ENCODE measurements at regions not wholly inside any gene's neighbourhood (a gene's known extent, or its start where the extent isn't known, plus 50 kb on each side); places are given as distances from the start of the nearest gene placed in this dataset.

GRCh38 chr1:222877854-222878253, 63.0 kb downstream of the DISP1 start:
- H3K27me3 ChIP-seq (ENCODE audit: insufficient read depth, low read length, poor library complexity, severe bottlenecking): no peaks in the 10 kb centered on the region

GRCh38 chr1:222880587-222880986, 65.7 kb downstream of the DISP1 start:
- H3K4me1 ChIP-seq (ENCODE audit: insufficient read depth, low read length, poor library complexity, severe bottlenecking): peaks cover 11% of the 10 kb centered on the region
- no peaks in the 10 kb centered on the region for H3K79me2 ChIP-seq (ENCODE audit: insufficient read depth, low read length)
- H3K9ac ChIP-seq (ENCODE audit: low read depth, low read length, poor library complexity, severe bottlenecking): no peak overlapping the region
- H4K20me1 ChIP-seq (ENCODE audit: insufficient read depth, low read length, poor library complexity, severe bottlenecking): no peaks in the 10 kb centered on the region
- no peak for TF ChIP-seq EZH2phosphoT487 (IDR thresholded peaks at IDR 0.05; ENCODE audit: borderline replicate concordance)
- TF ChIP-seq CTCF (conservative IDR thresholded peaks at IDR 0.05; ENCODE audit: low read length): no peak
- H3K27me3 ChIP-seq (ENCODE audit: insufficient read depth, low read length, poor library complexity, severe bottlenecking): no peaks in the 10 kb centered on the region
- no peaks in the 10 kb centered on the region for H3K9me2 ChIP-seq (replicated peaks; ENCODE audit: low read depth, low read length)
- H2AFZ ChIP-seq (ENCODE audit: low read length): no peak overlapping the region
- no peak overlapping the region for H3K4me3 ChIP-seq (ENCODE audit: low read length, poor library complexity, severe bottlenecking)
- H3K36me3 ChIP-seq (ENCODE audit: insufficient read depth, low read length): no peaks in the 10 kb centered on the region
- H3K4me2 ChIP-seq (ENCODE audit: low read depth, low read length, poor library complexity, severe bottlenecking): no peak overlapping the region
- no peaks in the 10 kb centered on the region for H3K9me3 ChIP-seq (ENCODE audit: insufficient read depth, low read depth, low read length)
- H3F3A ChIP-seq (ENCODE audit: low read depth): peaks cover 10% of the 10 kb centered on the region; the same call in 1 of the 2 replicates

More at GRCh38 chr1:222877854-222878253, 63.0 kb downstream of the DISP1 start:
- H3K9ac ChIP-seq (ENCODE audit: low read depth, low read length, poor library complexity, severe bottlenecking): no peak overlapping the region
- H3K79me2 ChIP-seq (ENCODE audit: insufficient read depth, low read length): no peaks in the 10 kb centered on the region
- no peaks in the 10 kb centered on the region for H3K36me3 ChIP-seq (ENCODE audit: insufficient read depth, low read length)
- no peaks in the 10 kb centered on the region for H4K20me1 ChIP-seq (ENCODE audit: insufficient read depth, low read length, poor library complexity, severe bottlenecking)
- H3K4me3 ChIP-seq (ENCODE audit: low read length, poor library complexity, severe bottlenecking): no peak overlapping the region
- no peaks in the 10 kb centered on the region for H3K9me2 ChIP-seq (replicated peaks; ENCODE audit: low read depth, low read length)
- no peak overlapping the region for H2AFZ ChIP-seq (ENCODE audit: low read length)
- H3F3A ChIP-seq (ENCODE audit: low read depth): peaks cover 10% of the 10 kb centered on the region; the same call in 1 of the 2 replicates
- H3K9me3 ChIP-seq (ENCODE audit: insufficient read depth, low read depth, low read length): no peaks in the 10 kb centered on the region
- H3K4me1 ChIP-seq (ENCODE audit: insufficient read depth, low read length, poor library complexity, severe bottlenecking): peaks cover 11% of the 10 kb centered on the region
- H3K4me2 ChIP-seq (ENCODE audit: low read depth, low read length, poor library complexity, severe bottlenecking): no peak overlapping the region
- TF ChIP-seq CTCF (conservative IDR thresholded peaks at IDR 0.05; ENCODE audit: low read length): no peak
- no peak for TF ChIP-seq EZH2phosphoT487 (IDR thresholded peaks at IDR 0.05; ENCODE audit: borderline replicate concordance)

GRCh38 chr1:222886194-222886854, 71.5 kb downstream of the DISP1 start:
- no peak overlapping the region for H2AFZ ChIP-seq (ENCODE audit: low read length)
- TF ChIP-seq EZH2phosphoT487 (IDR thresholded peaks at IDR 0.05; ENCODE audit: borderline replicate concordance): no peak
- H3K9ac ChIP-seq (ENCODE audit: low read depth, low read length, poor library complexity, severe bottlenecking): no peak overlapping the region
- H3K9me2 ChIP-seq (replicated peaks; ENCODE audit: low read depth, low read length): no peaks in the 10 kb centered on the region
- H4K20me1 ChIP-seq (ENCODE audit: insufficient read depth, low read length, poor library complexity, severe bottlenecking): no peaks in the 10 kb centered on the region
- no peaks in the 10 kb centered on the region for H3F3A ChIP-seq (ENCODE audit: low read depth)
- no peaks in the 10 kb centered on the region for H3K9me3 ChIP-seq (ENCODE audit: insufficient read depth, low read depth, low read length)
- H3K27me3 ChIP-seq (ENCODE audit: insufficient read depth, low read length, poor library complexity, severe bottlenecking): no peaks in the 10 kb centered on the region
- H3K36me3 ChIP-seq (ENCODE audit: insufficient read depth, low read length): no peaks in the 10 kb centered on the region
- no peaks in the 10 kb centered on the region for H3K79me2 ChIP-seq (ENCODE audit: insufficient read depth, low read length)
- H3K4me2 ChIP-seq (ENCODE audit: low read depth, low read length, poor library complexity, severe bottlenecking): no peak overlapping the region
- H3K4me3 ChIP-seq (ENCODE audit: low read length, poor library complexity, severe bottlenecking): no peak overlapping the region
- H3K4me1 ChIP-seq (ENCODE audit: insufficient read depth, low read length, poor library complexity, severe bottlenecking): peaks cover 12% of the 10 kb centered on the region

GRCh38 chr1:222886878-222887351, 72.1 kb downstream of the DISP1 start:
- TF ChIP-seq EZH2phosphoT487 (IDR thresholded peaks at IDR 0.05; ENCODE audit: borderline replicate concordance) (no peak), CTCF (conservative IDR thresholded peaks at IDR 0.05; ENCODE audit: low read length) (no peak)
- Histone ChIP-seq H3K4me2 (ENCODE audit: low read depth, low read length, poor library complexity, severe bottlenecking) (no peak overlapping the region), H3K36me3 (ENCODE audit: insufficient read depth, low read length) (no peaks in the 10 kb centered on the region), H3K4me3 (ENCODE audit: low read length, poor library complexity, severe bottlenecking) (no peak overlapping the region), H3F3A (ENCODE audit: low read depth) (no peaks in the 10 kb centered on the region), H3K79me2 (ENCODE audit: insufficient read depth, low read length) (no peaks in the 10 kb centered on the region), H3K9me2 (replicated peaks; ENCODE audit: low read depth, low read length) (no peaks in the 10 kb centered on the region), H3K27me3 (ENCODE audit: insufficient read depth, low read length, poor library complexity, severe bottlenecking) (no peaks in the 10 kb centered on the region), H3K9ac (ENCODE audit: low read depth, low read length, poor library complexity, severe bottlenecking) (no peak overlapping the region), H2AFZ (ENCODE audit: low read length) (no peak overlapping the region), H4K20me1 (ENCODE audit: insufficient read depth, low read length, poor library complexity, severe bottlenecking) (no peaks in the 10 kb centered on the region), H3K9me3 (ENCODE audit: insufficient read depth, low read depth, low read length) (no peaks in the 10 kb centered on the region), H3K4me1 (ENCODE audit: insufficient read depth, low read length, poor library complexity, severe bottlenecking) (peaks cover 12% of the 10 kb centered on the region)

Measured in Loucy (cell line).